Superior temporal gyrus (tissue), 1 donor: ENCODE measurements at regions not wholly inside any gene's neighbourhood (a gene's known extent, or its start where the extent isn't known, plus 50 kb on each side); places are given as distances from the start of the nearest gene placed in this dataset.

Source experiments
- DNase-seq: peaks from one replicate; pipeline ENCODE4 v3.0.0-alpha.2; 2016; ENCODE audit errors: extremely low spot score

- peak; percentile 91 for DNase-seq
Observed at GRCh38 chr11:76721755-76722677, 51.5 kb upstream of the LRRC32 start.

GRCh38 chr11:76723142-76723541 lies 52.6 kb upstream of the LRRC32 start:
- no peak for DNase-seq

- no peak for DNase-seq
Observed at GRCh38 chr11:76723548-76723947, 53.0 kb upstream of the LRRC32 start.

GRCh38 chr11:76724171-76724768 lies 53.7 kb upstream of the LRRC32 start:
- DNase-seq: no peak

- DNase-seq: no peak
Observed at GRCh38 chr11:76728227-76728626, 54.9 kb upstream of the TSKU start.

GRCh38 chr11:76728778-76729177 lies 54.4 kb upstream of the TSKU start:
- no peak for DNase-seq

- DNase-seq: no peak
Observed at GRCh38 chr11:76729214-76729613, 53.9 kb upstream of the TSKU start.

- no peak for DNase-seq
Observed at GRCh38 chr11:76730887-76731565, 52.1 kb upstream of the TSKU start.

GRCh38 chr11:76732643-76733042 lies 50.5 kb upstream of the TSKU start:
- DNase-seq: no peak
